Uterus (tissue), 2 donors: ENCODE measurements at regions not wholly inside any gene's neighbourhood (a gene's known extent, or its start where the extent isn't known, plus 50 kb on each side); places are given as distances from the start of the nearest gene placed in this dataset.

Experiments used
- POLR2A ChIP-seq, 2 donors: fragments of 450-650 bp; IDR thresholded peaks; one replicate each; pipeline ENCODE4 v1.6.1; 2016; ENCODE audit warnings: antibody characterized with exemption in 2 of 2, mild to moderate bottlenecking in 1 of 2, moderate library complexity in 1 of 2
- TF ChIP-seq, protein P1 (sequence below), 4 experiments: fragments of 200-600 bp in 2 of 4; fragments of 450-650 bp in 2 of 4; sonication (generic) in 2 of 4; IDR thresholded peaks; one replicate each; pipeline ENCODE4 v1.5.1; 2016 to 2019; ENCODE audit warnings: antibody characterized with exemption in 4 of 4, mild to moderate bottlenecking in 2 of 4, moderate library complexity in 1 of 4

DNA sequence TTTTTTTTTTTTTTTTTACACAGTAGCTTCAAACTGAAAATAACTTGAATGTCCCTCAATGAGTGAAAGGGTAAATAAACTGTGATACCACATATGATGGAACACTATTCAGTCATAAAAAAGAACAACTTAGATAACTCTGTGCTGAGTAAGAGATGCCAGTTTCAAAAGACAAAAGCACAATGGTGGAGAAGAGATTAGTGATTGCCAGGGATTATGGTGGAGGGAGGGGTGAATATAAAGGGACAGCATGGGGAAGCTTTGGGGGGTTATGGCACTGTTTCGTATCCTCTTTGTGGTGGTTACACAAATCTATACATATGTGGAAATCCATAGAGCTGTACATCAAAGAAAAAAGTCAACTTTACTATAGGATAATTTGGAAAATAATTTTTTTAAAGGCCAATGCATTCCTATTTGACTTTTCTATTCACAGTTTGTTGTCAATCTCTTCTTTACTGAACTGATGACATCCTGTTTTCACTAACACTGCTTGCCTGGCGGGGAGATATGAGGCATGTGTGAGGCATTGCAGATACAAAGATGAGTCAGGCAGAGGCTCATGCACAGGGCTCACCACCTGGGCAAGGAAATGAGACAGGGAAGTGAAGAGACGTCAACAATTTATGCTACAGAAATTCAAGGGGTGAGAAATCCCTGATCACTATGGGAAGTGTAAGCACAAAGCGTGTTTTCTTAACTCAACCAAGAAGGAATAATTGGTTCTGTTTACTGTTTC lies 302.7 kb downstream of the DUSP10 start:
- TF ChIP-seq, protein P1, sequence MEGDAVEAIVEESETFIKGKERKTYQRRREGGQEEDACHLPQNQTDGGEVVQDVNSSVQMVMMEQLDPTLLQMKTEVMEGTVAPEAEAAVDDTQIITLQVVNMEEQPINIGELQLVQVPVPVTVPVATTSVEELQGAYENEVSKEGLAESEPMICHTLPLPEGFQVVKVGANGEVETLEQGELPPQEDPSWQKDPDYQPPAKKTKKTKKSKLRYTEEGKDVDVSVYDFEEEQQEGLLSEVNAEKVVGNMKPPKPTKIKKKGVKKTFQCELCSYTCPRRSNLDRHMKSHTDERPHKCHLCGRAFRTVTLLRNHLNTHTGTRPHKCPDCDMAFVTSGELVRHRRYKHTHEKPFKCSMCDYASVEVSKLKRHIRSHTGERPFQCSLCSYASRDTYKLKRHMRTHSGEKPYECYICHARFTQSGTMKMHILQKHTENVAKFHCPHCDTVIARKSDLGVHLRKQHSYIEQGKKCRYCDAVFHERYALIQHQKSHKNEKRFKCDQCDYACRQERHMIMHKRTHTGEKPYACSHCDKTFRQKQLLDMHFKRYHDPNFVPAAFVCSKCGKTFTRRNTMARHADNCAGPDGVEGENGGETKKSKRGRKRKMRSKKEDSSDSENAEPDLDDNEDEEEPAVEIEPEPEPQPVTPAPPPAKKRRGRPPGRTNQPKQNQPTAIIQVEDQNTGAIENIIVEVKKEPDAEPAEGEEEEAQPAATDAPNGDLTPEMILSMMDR (IDR thresholded peaks at IDR 0.05): no peak
- TF ChIP-seq POLR2A (IDR thresholded peaks at IDR 0.05): no peak
